K562 (cell line): ENCODE measurements at regions not wholly inside any gene's neighbourhood (a gene's known extent, or its start where the extent isn't known, plus 50 kb on each side); places are given as distances from the start of the nearest gene placed in this dataset.

ENCODE experiments used
- CHD7 ChIP-seq: fragments of 200-600 bp; sonication (generic); IDR thresholded peaks from one replicate; pipeline ENCODE4 v1.6.1; 2012; ENCODE audit warnings: mild to moderate bottlenecking, low read depth, low read length, inconsistent platforms
- HDAC8 ChIP-seq: fragments of 450-650 bp; IDR thresholded peaks from 2 replicates; pipeline ENCODE4 v1.6.1; 2016; ENCODE audit warnings: mild to moderate bottlenecking, missing genetic modification characterization, moderate library complexity, missing compliant biosample characterization
- XRCC3 ChIP-seq: fragments of 450-650 bp; IDR thresholded peaks from 2 replicates; pipeline ENCODE4 v1.6.1; 2017; ENCODE audit warnings: mild to moderate bottlenecking, moderate library complexity

- TF ChIP-seq CHD7 (no peak), XRCC3 (no peak), HDAC8 (tag) (no peak)
These were observed 68.3 kb upstream of the RHOU start (continued) for GRCh38 chr1:228666686-228667623.
